ENCODE measurements at regions not wholly inside any gene's neighbourhood (a gene's known extent, or its start where the extent isn't known, plus 50 kb on each side); places are given as distances from the start of the nearest gene placed in this dataset.
"Not testable (repeated sequence)": the region's sequence is repeated elsewhere in the genome, so short reads cannot be mapped to it uniquely, and the experiment has no call there.

- DNase-seq (no peak), ATAC-seq (no peak)
- POLR2A ChIA-PET = no interaction called here
- peaks cover 0 to 6% (median 0%) of the 10 kb centered on the region in 9 donors for H3K9me3 Mint-ChIP-seq
- H3K27ac Mint-ChIP-seq = no peak overlapping the region
- H3K36me3 Mint-ChIP-seq = no peaks in the 10 kb centered on the region
- H3K27me3 Mint-ChIP-seq = no peaks in the 10 kb centered on the region
- no peaks in the 10 kb centered on the region for H3K4me1 Mint-ChIP-seq
- H3K4me3 Mint-ChIP-seq = no peak overlapping the region
Measured at GRCh38 chr4:64771149-64771548, 361.9 kb upstream of the TECRL start.

DNA sequence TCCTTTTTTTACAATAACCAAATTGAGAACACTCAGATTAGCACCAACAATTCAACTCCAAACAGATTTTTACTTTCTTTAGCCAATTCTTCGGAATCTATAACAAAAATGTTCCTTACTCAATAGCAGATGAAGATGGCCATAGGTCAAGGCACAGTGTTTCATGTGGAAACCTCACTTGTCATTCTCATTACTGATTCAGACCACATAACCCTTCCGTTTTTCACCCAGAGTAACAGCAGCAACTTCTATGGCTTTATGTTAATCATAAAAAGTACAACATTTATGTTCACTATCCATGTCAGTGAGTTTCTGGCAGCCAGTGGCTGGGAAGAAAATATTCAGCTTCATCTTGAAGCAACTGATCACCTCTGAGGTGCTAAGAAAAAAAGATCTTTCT is 358.3 kb upstream of the TECRL start:
- Mint-ChIP-seq H3K4me3 (no peak overlapping the region), H3K9me3 (peaks cover 0 to 9% (median 4%) of the 10 kb centered on the region in 9 donors), H3K36me3 (no peaks in the 10 kb centered on the region), H3K27ac (no peak overlapping the region), H3K4me1 (no peaks in the 10 kb centered on the region), H3K27me3 (no peaks in the 10 kb centered on the region)
- ATAC-seq = no peak
- no peak for DNase-seq
- POLR2A ChIA-PET = no interaction called here

GRCh38 chr4:64766565-64766964 is 357.3 kb upstream of the TECRL start:
- DNase-seq (no peak), ATAC-seq (no peak)
- Mint-ChIP-seq H3K27ac (no peak overlapping the region), H3K27me3 (no peaks in the 10 kb centered on the region), H3K4me1 (no peaks in the 10 kb centered on the region), H3K36me3 (no peaks in the 10 kb centered on the region), H3K9me3 (peaks cover 0 to 9% (median 4%) of the 10 kb centered on the region in 9 donors), H3K4me3 (no peak overlapping the region)
- POLR2A ChIA-PET = no interaction called here

DNA sequence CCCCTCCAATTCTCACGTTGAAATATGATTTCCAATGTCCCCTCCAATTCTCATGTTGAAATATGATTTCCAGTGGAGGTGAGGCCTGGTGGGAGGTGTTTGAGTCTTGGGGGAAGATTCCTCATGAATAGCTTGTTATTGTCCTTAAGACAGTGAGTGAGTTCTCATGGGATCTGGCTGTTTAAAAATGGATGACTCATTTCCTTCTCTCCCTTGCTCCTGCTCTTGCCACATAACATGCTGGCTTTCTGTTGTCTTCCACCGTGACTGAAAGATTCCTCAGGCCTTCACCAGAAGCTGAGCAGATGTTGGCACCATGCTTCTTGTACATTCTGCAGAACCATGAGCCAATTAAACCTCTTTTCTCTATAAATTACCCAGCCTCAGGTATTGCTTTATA is 346.8 kb upstream of the TECRL start:
- H3K27me3 Mint-ChIP-seq = no peaks in the 10 kb centered on the region
- no peaks in the 10 kb centered on the region for H3K4me1 Mint-ChIP-seq
- DNase-seq = no peak
- H3K4me3 Mint-ChIP-seq = no peak overlapping the region
- no peak overlapping the region for H3K27ac Mint-ChIP-seq
- H3K9me3 Mint-ChIP-seq = peaks cover 0 to 18% (median 5%) of the 10 kb centered on the region in 9 donors
- no peak for ATAC-seq
- POLR2A ChIA-PET = no interaction called here
- peaks cover 0 to 8% (median 0%) of the 10 kb centered on the region in 3 donors for H3K36me3 Mint-ChIP-seq

DNA sequence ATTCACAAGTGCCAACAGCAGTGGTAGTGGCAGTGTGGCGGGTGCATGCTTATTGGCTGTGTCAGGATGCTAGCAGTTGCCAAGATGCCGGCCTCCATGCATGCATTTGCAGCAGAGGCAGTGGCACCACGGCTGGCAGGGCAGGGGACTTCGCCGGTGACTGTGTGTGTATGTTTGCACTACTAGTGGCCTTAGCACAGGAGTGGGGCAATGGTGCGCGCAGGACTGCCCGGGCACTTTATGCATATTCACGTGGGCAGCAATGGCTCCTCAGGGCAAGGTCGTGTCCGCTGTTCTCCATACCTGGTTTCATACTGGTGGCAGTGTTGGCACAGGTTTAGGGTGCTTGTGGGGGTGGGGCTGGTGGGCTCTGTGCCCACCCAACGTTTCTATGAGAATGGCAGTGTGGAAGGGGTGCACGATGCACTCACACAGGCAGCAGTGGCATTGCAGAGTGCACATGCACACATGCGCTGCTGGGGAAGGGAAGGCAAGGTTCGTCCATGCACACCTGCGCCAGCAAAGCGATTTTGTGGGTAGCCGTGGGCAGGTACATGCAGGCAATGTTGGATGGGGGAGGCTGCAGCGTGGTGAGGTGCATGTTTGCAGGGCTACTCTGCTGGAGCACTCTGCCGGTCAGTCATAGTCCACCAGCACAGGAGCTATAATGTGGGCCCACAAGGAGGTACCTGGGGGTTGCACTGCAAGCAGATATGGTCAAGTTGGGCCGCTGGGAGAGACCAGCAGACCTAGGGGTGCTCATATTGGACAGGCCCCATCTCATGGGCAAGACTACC is 338.9 kb upstream of the TECRL start:
- H3K4me1 Mint-ChIP-seq = no peaks in the 10 kb centered on the region
- peaks cover under 1 to 19% (median 7%) of the 10 kb centered on the region in 9 donors for H3K9me3 Mint-ChIP-seq
- H3K36me3 Mint-ChIP-seq = no peaks in the 10 kb centered on the region
- H3K4me3 Mint-ChIP-seq = no peak overlapping the region
- no peak for DNase-seq
- no peaks in the 10 kb centered on the region for H3K27me3 Mint-ChIP-seq
- POLR2A ChIA-PET = no interaction called here
- H3K27ac Mint-ChIP-seq = no peak overlapping the region
- ATAC-seq = no peak

- H3K9me3 Mint-ChIP-seq = peaks cover 0 to 10% (median 2%) of the 10 kb centered on the region in 9 donors
- H3K36me3 Mint-ChIP-seq = no peaks in the 10 kb centered on the region
- no peaks in the 10 kb centered on the region for H3K4me1 Mint-ChIP-seq
- POLR2A ChIA-PET = no interaction called here
- H3K27me3 Mint-ChIP-seq = no peaks in the 10 kb centered on the region
- DNase-seq = no peak
- H3K27ac Mint-ChIP-seq = no peak overlapping the region
- ATAC-seq = no peak
- H3K4me3 Mint-ChIP-seq = no peak overlapping the region
Measured at GRCh38 chr4:64738240-64738639, 329.0 kb upstream of the TECRL start.

- DNase-seq, H3K4me1 Mint-ChIP-seq, H3K4me3 Mint-ChIP-seq, H3K27ac Mint-ChIP-seq, H3K9me3 Mint-ChIP-seq, ATAC-seq, H3K27me3 Mint-ChIP-seq, POLR2A ChIA-PET, H3K36me3 Mint-ChIP-seq: not testable (repeated sequence)
Measured at GRCh38 chr4:64737854-64738138, 328.5 kb upstream of the TECRL start.

DNA sequence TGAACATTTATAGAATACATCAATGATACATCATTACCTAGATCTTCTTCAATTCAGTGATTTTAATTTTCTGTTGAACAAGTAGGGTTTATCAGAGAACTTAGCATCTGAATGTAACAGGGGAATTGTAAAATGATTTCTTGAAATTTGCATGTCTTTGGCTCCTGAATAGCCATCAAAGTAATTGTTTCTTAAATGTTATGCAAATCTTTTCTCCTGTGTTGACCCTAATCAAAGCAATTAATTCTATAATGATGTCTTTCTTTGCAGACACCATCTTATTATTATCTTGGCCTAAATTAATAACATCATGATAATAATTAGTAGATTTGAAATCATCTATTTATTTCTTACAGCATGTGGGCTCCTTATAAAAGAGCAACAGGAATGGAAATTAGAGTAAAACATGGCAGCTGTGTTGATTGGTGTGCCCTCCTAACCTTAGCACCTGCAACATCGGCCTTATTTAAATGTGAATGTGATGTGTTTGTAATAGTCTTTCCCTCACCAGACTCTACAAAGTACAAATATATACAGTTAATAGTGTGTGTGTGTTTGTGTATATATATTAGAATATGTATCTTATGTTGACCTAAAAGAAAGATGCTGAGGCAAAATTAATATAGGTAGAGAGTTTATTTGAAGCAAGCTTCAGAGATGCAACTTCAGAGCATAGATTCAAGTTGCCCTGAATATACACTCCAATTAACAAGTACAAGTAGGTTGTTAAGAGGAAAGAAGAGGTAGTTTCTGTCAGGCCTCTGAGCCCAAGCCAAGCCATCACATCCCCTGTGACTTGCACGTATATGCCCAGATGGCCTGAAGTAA is 328.0 kb upstream of the TECRL start:
- no peak overlapping the region for H3K4me3 Mint-ChIP-seq
- no peak overlapping the region for H3K27ac Mint-ChIP-seq
- POLR2A ChIA-PET = no interaction called here
- ATAC-seq (no peak), DNase-seq (no peak)
- H3K36me3 Mint-ChIP-seq = peaks cover 0 to under 1% (median 0%) of the 10 kb centered on the region in 3 donors
- no peaks in the 10 kb centered on the region for H3K4me1 Mint-ChIP-seq
- H3K27me3 Mint-ChIP-seq = no peaks in the 10 kb centered on the region
- H3K9me3 Mint-ChIP-seq = peaks cover 0 to 9% (median 4%) of the 10 kb centered on the region in 9 donors

DNA sequence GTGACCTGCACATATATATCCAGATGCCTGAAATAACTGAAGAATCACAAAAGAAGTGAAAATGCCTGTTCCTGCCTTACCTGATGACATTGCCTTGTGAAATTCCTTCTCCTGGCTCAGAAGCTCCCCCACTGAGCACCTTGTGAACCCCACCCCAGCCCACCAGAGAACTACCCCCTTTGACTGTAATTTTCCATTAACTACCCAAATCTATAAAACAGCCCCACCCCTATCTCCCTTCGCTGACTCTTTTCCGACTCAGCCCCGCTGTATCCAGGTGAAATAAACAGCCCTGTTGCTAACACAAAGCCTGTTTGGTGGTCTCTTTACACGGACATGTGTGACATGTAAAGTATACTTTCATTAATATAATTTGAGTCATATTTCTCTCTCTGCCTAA is 320.3 kb upstream of the TECRL start:
- no peaks in the 10 kb centered on the region for H3K4me1 Mint-ChIP-seq
- ATAC-seq (no peak), DNase-seq (no peak)
- POLR2A ChIA-PET = no interaction called here
- H3K4me3 Mint-ChIP-seq = no peak overlapping the region
- H3K27ac Mint-ChIP-seq = no peak overlapping the region
- peaks cover 0 to 2% (median 0%) of the 10 kb centered on the region in 3 donors for H3K36me3 Mint-ChIP-seq
- H3K27me3 Mint-ChIP-seq = no peaks in the 10 kb centered on the region
- peaks cover 0 to 19% (median 8%) of the 10 kb centered on the region in 9 donors for H3K9me3 Mint-ChIP-seq

DNA sequence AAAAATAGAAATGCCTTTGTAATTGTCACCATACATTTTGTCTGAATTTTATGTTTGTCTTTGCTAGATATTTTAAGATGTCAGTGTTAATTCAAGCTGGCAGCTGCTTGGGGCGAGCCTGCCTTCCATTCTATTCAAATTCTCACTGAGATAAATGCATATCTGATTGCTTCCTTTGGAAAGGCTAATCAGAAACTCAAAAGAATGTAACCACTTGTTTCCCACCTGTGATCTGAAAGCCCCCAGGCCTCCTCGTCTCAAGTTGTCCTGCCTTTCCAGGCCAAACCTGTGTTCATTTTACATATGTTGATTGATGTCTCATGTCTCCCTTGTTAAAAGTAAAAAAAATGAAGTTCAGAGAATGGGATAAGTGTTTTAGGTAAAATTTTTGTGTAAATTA is 318.7 kb upstream of the TECRL start:
- ATAC-seq (no peak), DNase-seq (no peak)
- H3K4me3 Mint-ChIP-seq = no peak overlapping the region
- H3K27ac Mint-ChIP-seq = no peak overlapping the region
- H3K27me3 Mint-ChIP-seq = no peaks in the 10 kb centered on the region
- H3K4me1 Mint-ChIP-seq = no peaks in the 10 kb centered on the region
- POLR2A ChIA-PET = no interaction called here
- H3K9me3 Mint-ChIP-seq = peaks cover 0 to 18% (median 8%) of the 10 kb centered on the region in 9 donors
- H3K36me3 Mint-ChIP-seq = peaks cover 0 to 2% (median 0%) of the 10 kb centered on the region in 3 donors

DNA sequence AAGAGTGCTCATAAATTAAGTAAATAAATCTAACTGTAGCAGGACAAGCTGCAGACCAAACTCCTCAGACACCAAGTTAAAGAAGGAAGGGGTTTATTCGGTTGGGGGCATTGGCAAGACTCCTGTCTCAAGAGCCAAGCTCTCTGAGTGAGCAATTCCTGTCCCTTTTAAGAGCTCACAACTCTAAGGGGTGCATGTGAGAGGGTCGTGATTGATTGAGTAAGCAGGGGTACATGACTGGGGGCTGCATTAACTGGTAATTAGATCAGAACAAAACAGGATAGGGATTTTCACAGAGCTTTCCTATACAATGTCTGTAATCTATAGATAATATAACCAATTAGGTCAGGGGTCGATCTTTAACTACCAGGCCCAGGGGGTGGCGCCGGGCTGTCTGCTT is 318.1 kb upstream of the TECRL start:
- POLR2A ChIA-PET, H3K36me3 Mint-ChIP-seq, H3K27me3 Mint-ChIP-seq, H3K4me1 Mint-ChIP-seq, ATAC-seq, H3K27ac Mint-ChIP-seq, H3K4me3 Mint-ChIP-seq, DNase-seq: not testable (repeated sequence)
- H3K9me3 Mint-ChIP-seq = peaks cover 0 to 12% (median 4%) of the 10 kb centered on the region in 9 donors

GRCh38 chr4:64724689-64725088 is 315.4 kb upstream of the TECRL start:
- Mint-ChIP-seq H3K27me3 (no peaks in the 10 kb centered on the region), H3K4me3 (no peak overlapping the region), H3K27ac (no peak overlapping the region), H3K4me1 (no peaks in the 10 kb centered on the region), H3K36me3 (no peaks in the 10 kb centered on the region), H3K9me3 (peaks cover 0 to 11% (median 2%) of the 10 kb centered on the region in 9 donors)
- POLR2A ChIA-PET = no interaction called here
- ATAC-seq (no peak), DNase-seq (peak in 1 of 10 donors; percentile 45)

DNA sequence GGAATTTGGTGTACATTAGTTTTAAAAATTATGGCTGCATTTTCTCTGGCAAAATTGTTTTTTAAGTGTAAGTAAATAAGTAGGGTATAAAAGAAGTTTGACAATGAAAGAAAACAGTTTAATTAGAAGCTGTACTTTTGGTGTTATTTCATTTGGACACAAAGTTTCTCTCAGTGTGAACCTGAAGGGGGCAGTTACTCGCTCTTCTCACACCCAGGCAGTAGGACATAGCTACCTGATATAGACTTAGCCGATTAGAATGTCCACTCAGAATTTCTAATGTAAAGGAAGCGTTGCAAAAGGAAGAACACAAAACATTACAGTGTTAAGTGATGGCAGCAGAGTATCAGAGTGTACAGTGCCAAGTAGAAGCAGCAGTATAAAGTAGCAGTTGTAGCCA is 311.9 kb upstream of the TECRL start:
- no peaks in the 10 kb centered on the region for H3K27me3 Mint-ChIP-seq
- H3K4me3 Mint-ChIP-seq = no peak overlapping the region
- no peak overlapping the region for H3K27ac Mint-ChIP-seq
- DNase-seq (no peak), ATAC-seq (no peak)
- no peaks in the 10 kb centered on the region for H3K4me1 Mint-ChIP-seq
- no peaks in the 10 kb centered on the region for H3K36me3 Mint-ChIP-seq
- POLR2A ChIA-PET = no interaction called here
- H3K9me3 Mint-ChIP-seq = peaks cover 0 to 5% (median 0%) of the 10 kb centered on the region in 9 donors

Measured in naive thymus-derived CD8-positive, alpha-beta T cell (primary cell).